OCI-LY3 (cell line): ENCODE measurements at regions not wholly inside any gene's neighbourhood (a gene's known extent, or its start where the extent isn't known, plus 50 kb on each side); places are given as distances from the start of the nearest gene placed in this dataset.

Experiments
- H2AFZ ChIP-seq: fragments of 200-600, 300-600 bp; shearing (Covaris generic); 2 replicates; pipeline ENCODE4 v1.6.0; 2014; ENCODE audit warnings: antibody characterized with exemption, low read depth, low read length
- H3K27ac ChIP-seq: fragments of 200-600, 300-600 bp; sonication (generic); 2 replicates; pipeline ENCODE4 v1.5.1; 2014; ENCODE audit warnings: mild to moderate bottlenecking, low read length, moderate library complexity, mixed read lengths
- H3K27me3 ChIP-seq: fragments of 200-600, 300-600 bp; sonication (generic); 2 replicates; pipeline ENCODE4 v1.6.1; 2014; ENCODE audit warnings: low read depth, low read length, mixed read lengths
- H3K36me3 ChIP-seq: fragments of 200-600, 300-600 bp; sonication (generic); replicated peaks from 2 replicates; pipeline ENCODE3; 2014; ENCODE audit warnings: low read depth, low read length, mixed read lengths
- H3K4me1 ChIP-seq: fragments of 300-600, 200-600 bp; sonication (generic); 2 replicates; pipeline ENCODE4 v1.6.1; 2014; ENCODE audit warnings: low read length, mixed read lengths
- H3K4me2 ChIP-seq: fragments of 200-600, 300-600 bp; sonication (generic); 2 replicates; pipeline ENCODE4 v1.6.1; 2014; ENCODE audit warnings: low read length, mixed read lengths
- H3K4me3 ChIP-seq: fragments of 300-600, 200-600 bp; sonication (generic); 2 replicates; pipeline ENCODE4 v1.5.1; 2014; ENCODE audit warnings: antibody characterized with exemption, mild to moderate bottlenecking, low read length, moderate library complexity
- H3K79me2 ChIP-seq: fragments of 300-600, 200-600 bp; shearing (Covaris generic); 2 replicates; pipeline ENCODE4 v1.6.1; 2014; ENCODE audit warnings: mild to moderate bottlenecking, low read length, mixed read lengths
- H3K9ac ChIP-seq: fragments of 300-600, 200-600 bp; shearing (Covaris generic); 2 replicates; pipeline ENCODE4 v1.6.0; 2014; ENCODE audit warnings: mild to moderate bottlenecking, low read length, moderate library complexity
- H3K9me3 ChIP-seq: fragments of 200-600, 300-600 bp; shearing (Covaris generic); 2 replicates; pipeline ENCODE4 v1.6.1; 2014; ENCODE audit warnings: low read length, mixed read lengths; ENCODE audit not compliant: insufficient read depth
- H4K20me1 ChIP-seq: fragments of 200-600, 300-600 bp; sonication (generic); 2 replicates; pipeline ENCODE4 v1.6.1; 2016; ENCODE audit warnings: low read length, mixed read lengths; ENCODE audit not compliant: insufficient read depth
- CTCF ChIP-seq: fragments of 200-600, 300-600 bp; sonication (generic); IDR thresholded peaks from 2 replicates; pipeline ENCODE4 v1.5.1; 2014; ENCODE audit warnings: antibody characterized with exemption, low read length, low read depth
- EZH2phosphoT487 ChIP-seq: fragments of 200-600 bp; shearing (Covaris generic); IDR thresholded peaks from 2 replicates; pipeline ENCODE4 v1.6.1; 2018; ENCODE audit warnings: antibody characterized with exemption, mixed run types, low read depth

GRCh38 chr18:56505293-56505692, 133.1 kb downstream of the TXNL1 start:
- H3K9ac ChIP-seq, result no peak overlapping the region

DNA sequence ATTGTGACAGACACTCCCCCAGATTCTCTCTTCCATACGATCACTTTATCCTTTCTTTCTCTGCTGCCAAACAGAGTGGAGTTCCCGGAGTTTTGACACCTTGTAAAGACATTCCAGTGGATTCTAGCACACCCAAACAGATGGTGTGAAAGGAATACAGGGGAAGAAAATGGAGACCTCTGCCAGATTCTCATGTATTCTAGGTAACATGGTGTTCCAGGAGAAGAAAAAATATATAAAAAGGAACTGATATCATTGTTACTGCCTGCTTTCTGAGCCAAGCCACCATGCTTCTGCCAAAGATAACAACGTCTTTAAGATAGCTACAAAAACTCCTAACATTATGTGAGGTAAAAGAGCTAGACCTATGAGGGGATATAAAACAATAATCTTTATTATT, 136.5 kb downstream of the TXNL1 start:
- H4K20me1 ChIP-seq, result no peaks in the 10 kb centered on the region

More at GRCh38 chr18:56505293-56505692, 133.1 kb downstream of the TXNL1 start:
- no peak overlapping the region for H3K4me2 ChIP-seq
- no peaks in the 10 kb centered on the region for H3K9me3 ChIP-seq
- H2AFZ ChIP-seq, result no peak overlapping the region
- no peaks in the 10 kb centered on the region for H3K4me1 ChIP-seq
- TF ChIP-seq CTCF (no peak), EZH2phosphoT487 (no peak)
- 0 out of 2 replicates have a peak, but pooled peaks cover 6% of the 10 kb centered on the region for H3K27me3 ChIP-seq
- H3K79me2 ChIP-seq, result no peaks in the 10 kb centered on the region
- no peaks in the 10 kb centered on the region for H4K20me1 ChIP-seq
- no peak overlapping the region for H3K27ac ChIP-seq
- no peak overlapping the region for H3K4me3 ChIP-seq
- no peaks in the 10 kb centered on the region for H3K36me3 ChIP-seq

GRCh38 chr18:56495884-56496283, 142.5 kb downstream of the TXNL1 start:
- H3K27ac ChIP-seq, result no peak overlapping the region
- no peaks in the 10 kb centered on the region for H3K36me3 ChIP-seq
- no peaks in the 10 kb centered on the region for H3K79me2 ChIP-seq
- no peak overlapping the region for H3K4me3 ChIP-seq
- no peak overlapping the region for H2AFZ ChIP-seq
- H3K4me2 ChIP-seq, result no peak overlapping the region
- no peak overlapping the region for H3K9ac ChIP-seq
- TF ChIP-seq EZH2phosphoT487, result no peak
- no peak for TF ChIP-seq CTCF
- no peaks in the 10 kb centered on the region for H3K9me3 ChIP-seq
- H3K27me3 ChIP-seq, result peaks cover 23% of the 10 kb centered on the region
- no peaks in the 10 kb centered on the region for H3K4me1 ChIP-seq
- no peaks in the 10 kb centered on the region for H4K20me1 ChIP-seq

More for the DNA sequence above, 136.5 kb downstream of the TXNL1 start:
- H3K4me2 ChIP-seq, result no peak overlapping the region
- no peaks in the 10 kb centered on the region for H3K79me2 ChIP-seq
- H3K4me3 ChIP-seq, result no peak overlapping the region
- peaks cover 16% of the 10 kb centered on the region for H3K27me3 ChIP-seq
- H3K36me3 ChIP-seq, result no peaks in the 10 kb centered on the region
- H3K27ac ChIP-seq, result no peak overlapping the region
- no peak overlapping the region for H3K9ac ChIP-seq
- H3K9me3 ChIP-seq, result no peaks in the 10 kb centered on the region
- H2AFZ ChIP-seq, result no peak overlapping the region
- TF ChIP-seq EZH2phosphoT487 (no peak), CTCF (no peak)
- no peaks in the 10 kb centered on the region for H3K4me1 ChIP-seq

- H3K4me1 ChIP-seq, result no peaks in the 10 kb centered on the region
- H4K20me1 ChIP-seq, result no peaks in the 10 kb centered on the region
- no peak overlapping the region for H3K9ac ChIP-seq
- no peaks in the 10 kb centered on the region for H3K36me3 ChIP-seq
- peaks cover 16% of the 10 kb centered on the region for H3K27me3 ChIP-seq
- TF ChIP-seq EZH2phosphoT487 (no peak), CTCF (no peak)
- H3K27ac ChIP-seq, result no peak overlapping the region
- no peak overlapping the region for H3K4me2 ChIP-seq
- H2AFZ ChIP-seq, result no peak overlapping the region
- H3K4me3 ChIP-seq, result no peak overlapping the region
- H3K79me2 ChIP-seq, result no peaks in the 10 kb centered on the region
- H3K9me3 ChIP-seq, result no peaks in the 10 kb centered on the region
These were observed 144.9 kb downstream of the TXNL1 start for GRCh38 chr18:56493531-56493930.
